ENCODE measurements at regions not wholly inside any gene's neighbourhood (a gene's known extent, or its start where the extent isn't known, plus 50 kb on each side); places are given as distances from the start of the nearest gene placed in this dataset.
"Not testable (repeated sequence)": the region's sequence is repeated elsewhere in the genome, so short reads cannot be mapped to it uniquely, and the experiment has no call there.

GRCh38 chr6:60395261-60395660 is 1890.8 kb downstream of the KHDRBS2 start:
- H4K8ac ChIP-seq (ENCODE audit: low read length); H3K36me3 ChIP-seq (ENCODE audit: control insufficient read depth in 1 of 2, insufficient read depth in 2 of 2, low read depth in 1 of 2, low read length in 2 of 2); H3K4ac ChIP-seq (ENCODE audit: low read depth in 1 of 2, low read length in 2 of 2); H3K27me3 ChIP-seq (ENCODE audit: control insufficient read depth in 1 of 2, insufficient read depth in 1 of 2, low read length in 2 of 2); H4K91ac ChIP-seq (ENCODE audit: low read length); H3K18ac ChIP-seq (ENCODE audit: low read depth in 1 of 2, low read length in 2 of 2); H3K4me1 ChIP-seq (ENCODE audit: control insufficient read depth, insufficient read depth, low read depth, low read length); H2AK5ac ChIP-seq (ENCODE audit: low read length, severe bottlenecking); H3K9ac ChIP-seq (ENCODE audit: low read length); H2BK12ac ChIP-seq (ENCODE audit: low read length in 2 of 2); H2AFZ ChIP-seq (ENCODE audit: low read depth, low read length); H3K9me3 ChIP-seq (ENCODE audit: control insufficient read depth, low read length); H2BK5ac ChIP-seq (ENCODE audit: low read depth, low read length, poor library complexity, severe bottlenecking); H2BK15ac ChIP-seq (ENCODE audit: low read depth, poor library complexity, severe bottlenecking); H2BK120ac ChIP-seq (ENCODE audit: low read depth, low read length); H3K23ac ChIP-seq (ENCODE audit: low read length in 2 of 2); H3K79me1 ChIP-seq (replicated peaks; ENCODE audit: low read length, poor library complexity, severe bottlenecking); H3K4me3 ChIP-seq (ENCODE audit: insufficient read depth in 1 of 2, low read depth in 1 of 2, low read length in 2 of 2); H3K27ac ChIP-seq (ENCODE audit: low read length, poor library complexity, severe bottlenecking); H3K14ac ChIP-seq (ENCODE audit: low read length in 2 of 2); DNase-seq; H3K4me2 ChIP-seq (ENCODE audit: low read length, poor library complexity, severe bottlenecking): not testable (repeated sequence)
- WGBS: 93% methylated on average over 7 of the region's 7 CpGs

- not testable (repeated sequence) for H3K9ac ChIP-seq (ENCODE audit: low read length); H3K14ac ChIP-seq (ENCODE audit: low read length in 2 of 2); H3K18ac ChIP-seq (ENCODE audit: low read depth in 1 of 2, low read length in 2 of 2); H3K27me3 ChIP-seq (ENCODE audit: control insufficient read depth in 1 of 2, insufficient read depth in 1 of 2, low read length in 2 of 2); H2BK120ac ChIP-seq (ENCODE audit: low read depth, low read length); H3K27ac ChIP-seq (ENCODE audit: low read length, poor library complexity, severe bottlenecking); H3K4me2 ChIP-seq (ENCODE audit: low read length, poor library complexity, severe bottlenecking); H4K91ac ChIP-seq (ENCODE audit: low read length); H3K23ac ChIP-seq (ENCODE audit: low read length in 2 of 2); H3K36me3 ChIP-seq (ENCODE audit: control insufficient read depth in 1 of 2, insufficient read depth in 2 of 2, low read depth in 1 of 2, low read length in 2 of 2); H2BK5ac ChIP-seq (ENCODE audit: low read depth, low read length, poor library complexity, severe bottlenecking); H3K4me1 ChIP-seq (ENCODE audit: control insufficient read depth, insufficient read depth, low read depth, low read length); H3K9me3 ChIP-seq (ENCODE audit: control insufficient read depth, low read length); H3K4ac ChIP-seq (ENCODE audit: low read depth in 1 of 2, low read length in 2 of 2); H2AK5ac ChIP-seq (ENCODE audit: low read length, severe bottlenecking); H3K4me3 ChIP-seq (ENCODE audit: insufficient read depth in 1 of 2, low read depth in 1 of 2, low read length in 2 of 2); H2BK12ac ChIP-seq (ENCODE audit: low read length in 2 of 2); H2BK15ac ChIP-seq (ENCODE audit: low read depth, poor library complexity, severe bottlenecking); DNase-seq; H4K8ac ChIP-seq (ENCODE audit: low read length); H2AFZ ChIP-seq (ENCODE audit: low read depth, low read length); H3K79me1 ChIP-seq (replicated peaks; ENCODE audit: low read length, poor library complexity, severe bottlenecking)
- WGBS: 79% methylated on average over 1 of the region's 4 CpGs
Observed at GRCh38 chr6:60392969-60393368, 1893.1 kb downstream of the KHDRBS2 start.

- H3K36me3 ChIP-seq (ENCODE audit: control insufficient read depth in 1 of 2, insufficient read depth in 2 of 2, low read depth in 1 of 2, low read length in 2 of 2); H3K14ac ChIP-seq (ENCODE audit: low read length in 2 of 2); H4K91ac ChIP-seq (ENCODE audit: low read length); H2BK12ac ChIP-seq (ENCODE audit: low read length in 2 of 2); H3K4me1 ChIP-seq (ENCODE audit: control insufficient read depth, insufficient read depth, low read depth, low read length); H4K8ac ChIP-seq (ENCODE audit: low read length); H3K4me2 ChIP-seq (ENCODE audit: low read length, poor library complexity, severe bottlenecking); DNase-seq; H3K23ac ChIP-seq (ENCODE audit: low read length in 2 of 2); H3K9me3 ChIP-seq (ENCODE audit: control insufficient read depth, low read length); H2BK120ac ChIP-seq (ENCODE audit: low read depth, low read length); H2AK5ac ChIP-seq (ENCODE audit: low read length, severe bottlenecking); H3K18ac ChIP-seq (ENCODE audit: low read depth in 1 of 2, low read length in 2 of 2); H3K4ac ChIP-seq (ENCODE audit: low read depth in 1 of 2, low read length in 2 of 2); H3K4me3 ChIP-seq (ENCODE audit: insufficient read depth in 1 of 2, low read depth in 1 of 2, low read length in 2 of 2); H2AFZ ChIP-seq (ENCODE audit: low read depth, low read length); H3K79me1 ChIP-seq (replicated peaks; ENCODE audit: low read length, poor library complexity, severe bottlenecking); H3K27ac ChIP-seq (ENCODE audit: low read length, poor library complexity, severe bottlenecking); H2BK5ac ChIP-seq (ENCODE audit: low read depth, low read length, poor library complexity, severe bottlenecking); H3K27me3 ChIP-seq (ENCODE audit: control insufficient read depth in 1 of 2, insufficient read depth in 1 of 2, low read length in 2 of 2); H2BK15ac ChIP-seq (ENCODE audit: low read depth, poor library complexity, severe bottlenecking); H3K9ac ChIP-seq (ENCODE audit: low read length): not testable (repeated sequence)
- WGBS: no CpG with 5 or more reads among the region's 3 CpGs
Observed at GRCh38 chr6:60389094-60389493, 1896.9 kb downstream of the KHDRBS2 start.

- H3K27ac ChIP-seq (ENCODE audit: low read length, poor library complexity, severe bottlenecking); H3K9me3 ChIP-seq (ENCODE audit: control insufficient read depth, low read length); H3K36me3 ChIP-seq (ENCODE audit: control insufficient read depth in 1 of 2, insufficient read depth in 2 of 2, low read depth in 1 of 2, low read length in 2 of 2); H3K18ac ChIP-seq (ENCODE audit: low read depth in 1 of 2, low read length in 2 of 2); H4K8ac ChIP-seq (ENCODE audit: low read length); H3K4ac ChIP-seq (ENCODE audit: low read depth in 1 of 2, low read length in 2 of 2); H3K79me1 ChIP-seq (replicated peaks; ENCODE audit: low read length, poor library complexity, severe bottlenecking); H2AK5ac ChIP-seq (ENCODE audit: low read length, severe bottlenecking); H2BK120ac ChIP-seq (ENCODE audit: low read depth, low read length); H4K91ac ChIP-seq (ENCODE audit: low read length); DNase-seq; H3K4me2 ChIP-seq (ENCODE audit: low read length, poor library complexity, severe bottlenecking); H2BK15ac ChIP-seq (ENCODE audit: low read depth, poor library complexity, severe bottlenecking); H3K4me3 ChIP-seq (ENCODE audit: insufficient read depth in 1 of 2, low read depth in 1 of 2, low read length in 2 of 2); H2AFZ ChIP-seq (ENCODE audit: low read depth, low read length); H2BK5ac ChIP-seq (ENCODE audit: low read depth, low read length, poor library complexity, severe bottlenecking); H3K14ac ChIP-seq (ENCODE audit: low read length in 2 of 2); H3K9ac ChIP-seq (ENCODE audit: low read length); H3K23ac ChIP-seq (ENCODE audit: low read length in 2 of 2); H2BK12ac ChIP-seq (ENCODE audit: low read length in 2 of 2); H3K27me3 ChIP-seq (ENCODE audit: control insufficient read depth in 1 of 2, insufficient read depth in 1 of 2, low read length in 2 of 2); H3K4me1 ChIP-seq (ENCODE audit: control insufficient read depth, insufficient read depth, low read depth, low read length): not testable (repeated sequence)
- WGBS: 77% methylated on average over 3 of the region's 6 CpGs
Observed at GRCh38 chr6:60384614-60385013, 1901.4 kb downstream of the KHDRBS2 start.
